Lung (tissue), 11 donors: ENCODE measurements at regions not wholly inside any gene's neighbourhood (a gene's known extent, or its start where the extent isn't known, plus 50 kb on each side); places are given as distances from the start of the nearest gene placed in this dataset.

Experiments
- ATAC-seq: fragments of 200-7000 bp; cut with Tn5 transposase; one replicate; pipeline ENCODE4 v1.9.1; 2020; ENCODE audit warnings: moderate number of reproducible peaks; ENCODE audit not compliant: insufficient read depth, low FRiP score
- DNase-seq, 3 donors: peaks; one replicate each; pipeline ENCODE4 v3.0.0-alpha.2; 2013 to 2017
- H3K27ac ChIP-seq, 2 donors: one replicate each; pipeline ENCODE4 v1.5.1; 2013; ENCODE audit warnings: mild to moderate bottlenecking in 2 of 2, moderate library complexity in 2 of 2, control low read depth in 1 of 2, inconsistent platforms in 1 of 2, low read depth in 1 of 2, low read length in 1 of 2
- H3K27me3 ChIP-seq, 3 donors: one replicate each; pipeline ENCODE4 v1.5.1; 2013; ENCODE audit warnings: low read length in 2 of 3; ENCODE audit not compliant: control insufficient read depth in 3 of 3, insufficient read depth in 3 of 3
- H3K36me3 ChIP-seq, 4 donors: one replicate each; pipeline ENCODE4 v1.5.1; 2013; ENCODE audit warnings: low read length in 4 of 4, mild to moderate bottlenecking in 1 of 4, moderate library complexity in 1 of 4; ENCODE audit not compliant: control insufficient read depth in 4 of 4, insufficient read depth in 4 of 4
- H3K4me1 ChIP-seq, 5 donors: one replicate each; pipeline ENCODE4 v1.5.1; 2013; ENCODE audit warnings: low read length in 5 of 5, mild to moderate bottlenecking in 2 of 5, moderate library complexity in 1 of 5; ENCODE audit not compliant: control insufficient read depth in 5 of 5, insufficient read depth in 5 of 5
- H3K4me3 ChIP-seq: one replicate; pipeline ENCODE4 v1.5.1; 2013; ENCODE audit warnings: mild to moderate bottlenecking, control low read depth, moderate library complexity
- H3K9ac ChIP-seq, 2 donors: one replicate each; pipeline ENCODE4 v1.5.1; 2013; ENCODE audit warnings: low read length in 2 of 2, control low read depth in 1 of 2; ENCODE audit not compliant: insufficient read depth in 1 of 2
- H3K9me3 ChIP-seq, 4 donors: one replicate each; pipeline ENCODE4 v1.5.1; 2013; ENCODE audit warnings: low read length in 3 of 4, mild to moderate bottlenecking in 1 of 4, moderate library complexity in 1 of 4; ENCODE audit not compliant: control insufficient read depth in 4 of 4, insufficient read depth in 3 of 4
- WGBS, 2 donors: extraction: QIAGEN DNeasy Blood & Tissue Kit; methylation state at CpG; one replicate each; pipeline ENCODE4 v1.1.7; 2013; 5-methylcytosine and 5-hydroxymethylcytosine counted together
- TF ChIP-seq, protein P1 (sequence below): IDR thresholded peaks from 2 replicates; pipeline ENCODE4 v1.5.1; 2012; ENCODE audit warnings: mild to moderate bottlenecking; ENCODE audit errors: control extremely low read depth, extremely low read depth
- donor health status: control.
- donor health status: control.
- donor health status: Bipolar disorder and iron deficiency.
- donor health status: healthy.
- donor health status: DM: yes; HTN: yes; CAD: no.

- Histone ChIP-seq H3K4me3 (no peak overlapping the region), H3K9me3 (peaks cover 0 to 4% (median 2%) of the 10 kb centered on the region in 4 donors), H3K4me1 (no peaks in the 10 kb centered on the region), H3K27me3 (no peaks in the 10 kb centered on the region), H3K27ac (no peak overlapping the region), H3K9ac (no peak overlapping the region), H3K36me3 (no peaks in the 10 kb centered on the region)
- ATAC-seq (no peak), DNase-seq (no peak)
- 46 to 50% methylated on average over 4 of the region's 4 CpGs for WGBS, 2 donors
- TF ChIP-seq, protein P1, sequence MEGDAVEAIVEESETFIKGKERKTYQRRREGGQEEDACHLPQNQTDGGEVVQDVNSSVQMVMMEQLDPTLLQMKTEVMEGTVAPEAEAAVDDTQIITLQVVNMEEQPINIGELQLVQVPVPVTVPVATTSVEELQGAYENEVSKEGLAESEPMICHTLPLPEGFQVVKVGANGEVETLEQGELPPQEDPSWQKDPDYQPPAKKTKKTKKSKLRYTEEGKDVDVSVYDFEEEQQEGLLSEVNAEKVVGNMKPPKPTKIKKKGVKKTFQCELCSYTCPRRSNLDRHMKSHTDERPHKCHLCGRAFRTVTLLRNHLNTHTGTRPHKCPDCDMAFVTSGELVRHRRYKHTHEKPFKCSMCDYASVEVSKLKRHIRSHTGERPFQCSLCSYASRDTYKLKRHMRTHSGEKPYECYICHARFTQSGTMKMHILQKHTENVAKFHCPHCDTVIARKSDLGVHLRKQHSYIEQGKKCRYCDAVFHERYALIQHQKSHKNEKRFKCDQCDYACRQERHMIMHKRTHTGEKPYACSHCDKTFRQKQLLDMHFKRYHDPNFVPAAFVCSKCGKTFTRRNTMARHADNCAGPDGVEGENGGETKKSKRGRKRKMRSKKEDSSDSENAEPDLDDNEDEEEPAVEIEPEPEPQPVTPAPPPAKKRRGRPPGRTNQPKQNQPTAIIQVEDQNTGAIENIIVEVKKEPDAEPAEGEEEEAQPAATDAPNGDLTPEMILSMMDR: no peak
These were observed 1195.4 kb upstream of the EYS start for GRCh38 chr6:66902457-66902856.

DNA sequence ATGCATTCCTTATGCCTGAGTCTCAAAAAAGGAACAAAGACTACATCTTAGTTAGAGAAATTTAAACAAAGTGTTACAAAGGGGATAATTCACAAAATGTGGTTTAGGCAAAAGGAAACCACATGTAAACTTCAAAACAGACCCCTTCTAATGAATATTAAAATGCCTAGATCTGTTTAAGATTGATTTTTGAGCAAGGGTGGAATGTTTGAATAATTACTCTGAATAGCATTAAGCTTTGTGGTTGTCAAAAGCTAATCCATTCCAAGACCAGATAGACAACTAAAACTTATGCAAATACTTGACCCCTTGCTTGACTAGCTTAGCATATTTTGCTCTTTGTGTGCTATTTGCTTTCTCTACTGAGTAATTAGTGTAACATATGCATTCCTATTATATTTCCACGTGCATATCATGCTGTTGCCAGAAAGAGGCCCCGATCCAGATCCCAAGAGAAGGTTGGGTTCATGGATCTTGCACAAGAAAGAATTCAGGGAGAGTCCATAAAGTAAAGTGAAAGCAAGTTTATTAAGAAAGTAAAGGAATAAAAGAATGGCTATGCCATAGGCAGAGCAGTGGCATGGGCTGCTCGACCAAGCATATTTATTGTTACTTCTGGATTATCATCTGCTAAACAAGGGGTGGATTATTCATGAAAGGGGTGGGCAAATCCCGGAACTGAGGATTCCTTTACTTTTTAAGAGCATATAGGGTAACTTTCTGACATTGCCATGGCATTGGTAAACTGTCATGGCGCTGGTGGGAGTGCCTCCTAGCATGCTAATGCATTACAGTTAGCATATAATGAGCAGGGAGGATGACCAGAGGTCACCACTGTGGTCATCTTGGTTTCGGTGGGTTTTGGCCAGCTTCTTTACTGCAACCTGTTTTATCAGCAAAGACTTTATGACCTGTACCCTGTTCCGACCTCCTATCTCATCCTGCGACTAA is 1193.4 kb upstream of the EYS start:
- H3K4me1 ChIP-seq: no peaks in the 10 kb centered on the region
- peaks cover 0 to 8% (median 4%) of the 10 kb centered on the region in 4 donors for H3K9me3 ChIP-seq
- TF ChIP-seq, protein P1: no peak
- H3K27me3 ChIP-seq: no peaks in the 10 kb centered on the region
- no peak overlapping the region for H3K27ac ChIP-seq
- 73 to 77% methylated on average over 8 of the region's 8 CpGs for WGBS, 2 donors
- H3K36me3 ChIP-seq: no peaks in the 10 kb centered on the region
- no peak for DNase-seq
- no peak for ATAC-seq
- no peak overlapping the region for H3K9ac ChIP-seq
- H3K4me3 ChIP-seq: no peak overlapping the region

GRCh38 chr6:66897576-66897975 is 1190.5 kb upstream of the EYS start:
- ATAC-seq (no peak), DNase-seq (peak in 1 of 3 donors; percentile 24)
- 73 to 75% methylated on average over 2 of the region's 2 CpGs for WGBS, 2 donors
- Histone ChIP-seq H3K9me3 (peaks cover 0 to 8% (median 4%) of the 10 kb centered on the region in 4 donors), H3K27ac (no peak overlapping the region), H3K4me1 (no peaks in the 10 kb centered on the region), H3K4me3 (no peak overlapping the region), H3K36me3 (no peaks in the 10 kb centered on the region), H3K9ac (no peak overlapping the region), H3K27me3 (no peaks in the 10 kb centered on the region)
- TF ChIP-seq, protein P1: no peak
